Naive B cell (primary cell): ENCODE measurements at regions not wholly inside any gene's neighbourhood (a gene's known extent, or its start where the extent isn't known, plus 50 kb on each side); places are given as distances from the start of the nearest gene placed in this dataset.
A peak's percentile ranks its signal among the peaks of the same experiment; 100 is the strongest.
"Not testable (repeated sequence)": the region's sequence is repeated elsewhere in the genome, so short reads cannot be mapped to it uniquely, and the experiment has no call there.

ENCODE experiments used
- ATAC-seq, 2 donors: fragments of 150-1000 bp; cut with Tn5 transposase; 2 replicates each; pipeline ENCODE4 v1.10.0; 2021; ENCODE audit warnings: low read depth in 2 of 2, mild to moderate bottlenecking in 2 of 2, moderate library complexity in 2 of 2
- DNase-seq: peaks from one replicate; pipeline ENCODE4 v3.0.0; 2022
- H3K27ac Mint-ChIP-seq, 6 donors: one replicate each; pipeline ENCODE4 v1.8.0; 2020 to 2022; ENCODE audit warnings: mild to moderate bottlenecking in 6 of 6, mixed read lengths in 6 of 6, moderate library complexity in 5 of 6, inconsistent platforms in 2 of 6
- H3K27me3 Mint-ChIP-seq, 3 donors: one replicate each; pipeline ENCODE4 v1.8.0; 2021 to 2022; ENCODE audit warnings: mixed read lengths in 3 of 3, mild to moderate bottlenecking in 1 of 3
- H3K36me3 Mint-ChIP-seq, 2 donors: one replicate each; pipeline ENCODE4 v1.8.0; 2020 to 2022; ENCODE audit warnings: mixed read lengths in 2 of 2, inconsistent platforms in 1 of 2, mild to moderate bottlenecking in 1 of 2
- H3K4me1 Mint-ChIP-seq, 3 donors: one replicate each; pipeline ENCODE4 v1.8.0; 2020 to 2022; ENCODE audit warnings: mixed read lengths in 3 of 3, inconsistent platforms in 1 of 3, mild to moderate bottlenecking in 1 of 3, moderate library complexity in 1 of 3
- H3K4me3 Mint-ChIP-seq, 8 donors: one replicate each; pipeline ENCODE4 v1.8.0; 2020 to 2022; ENCODE audit warnings: mild to moderate bottlenecking in 8 of 8, mixed read lengths in 8 of 8, moderate library complexity in 8 of 8, inconsistent platforms in 2 of 8
- H3K9me3 Mint-ChIP-seq, 7 donors: one replicate each; pipeline ENCODE4 v1.8.0; 2020 to 2022; ENCODE audit warnings: mixed read lengths in 7 of 7, mild to moderate bottlenecking in 5 of 7, inconsistent platforms in 2 of 7, moderate library complexity in 1 of 7

GRCh38 chr2:191500566-191500883 lies 177.4 kb upstream of the NABP1 start:
- peak overlapping the region in 1 of 6 donors; percentile 38 for H3K27ac Mint-ChIP-seq
- H3K27me3 Mint-ChIP-seq, result peaks cover 0 to 15% (median 0%) of the 10 kb centered on the region in 3 donors
- H3K4me1 Mint-ChIP-seq, result no peaks in the 10 kb centered on the region
- no peak overlapping the region for H3K4me3 Mint-ChIP-seq
- H3K9me3 Mint-ChIP-seq, result no peaks in the 10 kb centered on the region
- no peaks in the 10 kb centered on the region for H3K36me3 Mint-ChIP-seq
- DNase-seq (no peak), ATAC-seq (no peak)

DNA sequence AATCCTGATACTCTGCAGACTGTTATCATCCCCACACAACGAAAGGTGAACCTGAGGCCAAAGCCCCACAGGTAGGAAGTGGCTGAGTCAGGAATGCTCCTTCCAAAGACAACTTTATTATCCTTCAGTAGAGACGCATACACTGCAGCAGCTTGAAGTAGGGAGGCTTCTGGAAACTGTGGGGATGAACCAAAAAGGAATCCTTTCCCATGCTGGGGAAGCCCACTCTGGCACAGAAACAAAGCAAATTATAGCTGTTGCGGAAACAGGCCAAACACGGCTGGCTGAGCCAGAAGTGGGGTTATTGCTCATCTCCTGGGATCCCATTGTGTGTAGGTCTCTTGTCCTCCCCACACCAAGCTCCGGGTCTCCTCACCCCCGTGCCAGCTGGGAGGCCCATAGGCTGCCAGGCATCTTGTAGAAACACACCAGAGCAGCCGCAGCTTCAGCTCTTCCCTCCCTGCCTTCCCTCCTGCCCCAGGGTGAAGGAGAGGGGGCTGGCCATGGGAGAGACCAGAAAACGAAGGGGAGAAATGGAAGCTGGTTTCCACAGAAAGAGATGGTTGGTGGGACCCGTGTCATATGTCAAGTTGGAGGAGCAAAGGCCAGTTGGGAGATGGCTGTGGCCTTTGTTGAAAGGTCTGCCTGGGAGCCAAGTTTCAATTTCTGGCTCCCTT lies 176.9 kb upstream of the NABP1 start:
- no peak for ATAC-seq
- peaks cover 0 to 15% (median 0%) of the 10 kb centered on the region in 3 donors for H3K27me3 Mint-ChIP-seq

GRCh38 chr2:191501561-191502168 lies 176.3 kb upstream of the NABP1 start:
- Mint-ChIP-seq H3K27me3 (peaks cover 0 to 14% (median 0%) of the 10 kb centered on the region in 3 donors), H3K36me3 (no peaks in the 10 kb centered on the region)
- DNase-seq, result no peak

More for the DNA sequence above, 176.9 kb upstream of the NABP1 start:
- DNase-seq, result no peak
- H3K27ac Mint-ChIP-seq, result no peak overlapping the region
- no peaks in the 10 kb centered on the region for H3K9me3 Mint-ChIP-seq
- no peaks in the 10 kb centered on the region for H3K36me3 Mint-ChIP-seq
- no peaks in the 10 kb centered on the region for H3K4me1 Mint-ChIP-seq
- no peak overlapping the region for H3K4me3 Mint-ChIP-seq

DNA sequence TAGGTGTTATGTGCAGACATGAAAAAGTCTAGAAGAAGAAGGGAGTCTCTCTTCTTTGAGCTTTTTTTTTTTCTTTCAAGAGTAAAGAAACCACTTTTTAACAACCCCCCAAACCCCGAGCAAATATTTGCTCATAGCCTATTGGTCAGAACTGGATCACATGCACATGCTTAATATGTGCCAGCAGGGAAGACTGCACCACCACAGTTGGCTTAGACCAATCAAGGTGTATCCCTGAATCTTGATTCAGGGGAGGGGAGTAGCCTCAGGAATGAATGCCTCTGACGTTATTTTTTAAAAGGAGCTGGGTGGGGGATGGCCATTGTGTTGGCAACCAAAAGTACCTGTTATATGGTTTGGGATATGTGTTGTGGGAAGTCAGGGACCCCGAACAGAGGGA lies 171.4 kb upstream of the NABP1 start:
- ATAC-seq, result no peak
- peaks cover 0 to 9% (median 5%) of the 10 kb centered on the region in 3 donors for H3K27me3 Mint-ChIP-seq
- H3K27ac Mint-ChIP-seq, result no peak overlapping the region
- peaks cover 0 to 4% of the 10 kb centered on the region in 2 donors for H3K36me3 Mint-ChIP-seq
- no peak for DNase-seq
- H3K4me3 Mint-ChIP-seq, result no peak overlapping the region
- no peaks in the 10 kb centered on the region for H3K4me1 Mint-ChIP-seq
- H3K9me3 Mint-ChIP-seq, result peaks cover 0 to 17% (median 7%) of the 10 kb centered on the region in 7 donors

More at GRCh38 chr2:191501561-191502168, 176.3 kb upstream of the NABP1 start:
- Mint-ChIP-seq H3K27ac (no peak overlapping the region), H3K4me1 (no peaks in the 10 kb centered on the region), H3K4me3 (no peak overlapping the region), H3K9me3 (peaks cover 0 to 3% (median 0%) of the 10 kb centered on the region in 7 donors)
- no peak for ATAC-seq

DNA sequence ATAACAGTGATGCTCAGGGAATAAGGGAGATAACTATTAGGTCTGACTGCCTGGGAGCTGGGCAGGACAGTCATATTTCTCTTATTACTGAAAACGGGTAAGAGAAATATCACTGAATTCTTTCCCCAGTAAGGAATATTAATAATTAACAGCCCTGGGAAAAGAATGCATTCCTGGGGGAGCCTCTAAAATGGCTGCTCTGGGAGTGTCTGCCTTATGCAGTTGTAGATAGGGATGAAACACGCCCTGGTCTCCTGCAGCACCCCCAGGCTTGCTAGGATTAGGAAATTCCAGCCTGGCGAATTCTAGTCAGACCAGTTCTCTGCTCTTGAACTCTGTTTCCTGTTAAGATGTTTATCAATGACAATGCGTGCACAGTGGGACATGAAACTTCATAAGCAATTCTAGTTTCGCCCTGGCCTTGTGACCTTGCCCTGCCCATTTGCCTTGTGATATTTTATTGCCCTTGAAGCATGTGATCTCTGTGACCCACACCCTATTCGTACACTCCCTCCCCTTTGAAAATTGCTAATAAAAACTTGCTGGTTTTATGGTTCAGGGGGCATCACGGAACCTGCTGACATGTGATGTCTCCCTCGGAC lies 170.6 kb upstream of the NABP1 start:
- peaks cover 0 to 17% (median 7%) of the 10 kb centered on the region in 7 donors for H3K9me3 Mint-ChIP-seq
- not testable (repeated sequence) for H3K4me1 Mint-ChIP-seq, H3K4me3 Mint-ChIP-seq, H3K27me3 Mint-ChIP-seq, DNase-seq, H3K27ac Mint-ChIP-seq, H3K36me3 Mint-ChIP-seq, ATAC-seq

GRCh38 chr2:191508738-191509137 lies 169.2 kb upstream of the NABP1 start:
- no peak overlapping the region for H3K4me3 Mint-ChIP-seq
- DNase-seq, result no peak
- H3K27me3 Mint-ChIP-seq, result peaks cover 0 to 8% (median 5%) of the 10 kb centered on the region in 3 donors
- H3K9me3 Mint-ChIP-seq, result peaks cover 0 to 17% (median 7%) of the 10 kb centered on the region in 7 donors
- no peak for ATAC-seq
- no peak overlapping the region for H3K27ac Mint-ChIP-seq
- no peaks in the 10 kb centered on the region for H3K4me1 Mint-ChIP-seq
- peaks cover 0 to 4% of the 10 kb centered on the region in 2 donors for H3K36me3 Mint-ChIP-seq

GRCh38 chr2:191512216-191512835 lies 165.6 kb upstream of the NABP1 start:
- ATAC-seq (no peak), DNase-seq (no peak)
- Mint-ChIP-seq H3K4me3 (no peak overlapping the region), H3K9me3 (peaks cover 0 to 8% (median 6%) of the 10 kb centered on the region in 7 donors), H3K27ac (no peak overlapping the region), H3K27me3 (peaks cover 0 to 6% (median 3%) of the 10 kb centered on the region in 3 donors), H3K4me1 (no peaks in the 10 kb centered on the region), H3K36me3 (peaks cover 0 to 4% of the 10 kb centered on the region in 2 donors)

GRCh38 chr2:191512874-191513273 lies 165.1 kb upstream of the NABP1 start:
- ATAC-seq (no peak), DNase-seq (no peak)
- Mint-ChIP-seq H3K36me3 (peaks cover 0 to under 1% of the 10 kb centered on the region in 2 donors), H3K4me1 (no peaks in the 10 kb centered on the region), H3K9me3 (peaks cover 0 to 2% (median under 1%) of the 10 kb centered on the region in 7 donors), H3K27me3 (peaks cover 0 to 5% (median 3%) of the 10 kb centered on the region in 3 donors), H3K27ac (no peak overlapping the region), H3K4me3 (no peak overlapping the region)

- no peaks in the 10 kb centered on the region for H3K36me3 Mint-ChIP-seq
- peak overlapping the region in 1 of 6 donors; percentile 11 for H3K27ac Mint-ChIP-seq
- no peak for ATAC-seq
- no peaks in the 10 kb centered on the region for H3K4me1 Mint-ChIP-seq
- no peak for DNase-seq
- no peak overlapping the region for H3K4me3 Mint-ChIP-seq
- H3K9me3 Mint-ChIP-seq, result peaks cover 0 to 3% (median 0%) of the 10 kb centered on the region in 7 donors
- peaks cover 3 to 8% (median 4%) of the 10 kb centered on the region in 3 donors for H3K27me3 Mint-ChIP-seq
Measured at GRCh38 chr2:191514613-191515012, 163.3 kb upstream of the NABP1 start.

- DNase-seq (no peak), ATAC-seq (no peak)
- no peak overlapping the region for H3K27ac Mint-ChIP-seq
- H3K4me1 Mint-ChIP-seq, result no peaks in the 10 kb centered on the region
- H3K9me3 Mint-ChIP-seq, result peaks cover 0 to 3% (median 0%) of the 10 kb centered on the region in 7 donors
- H3K36me3 Mint-ChIP-seq, result no peaks in the 10 kb centered on the region
- H3K4me3 Mint-ChIP-seq, result no peak overlapping the region
- peaks cover 3 to 11% (median 10%) of the 10 kb centered on the region in 3 donors for H3K27me3 Mint-ChIP-seq
Measured at GRCh38 chr2:191515551-191515950, 162.4 kb upstream of the NABP1 start.

GRCh38 chr2:191516260-191516659 lies 161.7 kb upstream of the NABP1 start:
- Mint-ChIP-seq H3K4me1 (no peaks in the 10 kb centered on the region), H3K27ac (no peak overlapping the region), H3K27me3 (peaks cover 3 to 11% (median 10%) of the 10 kb centered on the region in 3 donors), H3K36me3 (no peaks in the 10 kb centered on the region), H3K9me3 (peaks cover 0 to 3% (median 0%) of the 10 kb centered on the region in 7 donors), H3K4me3 (peak overlapping the region in 1 of 8 donors; percentile 56)
- no peak for DNase-seq
- no peak for ATAC-seq

DNA sequence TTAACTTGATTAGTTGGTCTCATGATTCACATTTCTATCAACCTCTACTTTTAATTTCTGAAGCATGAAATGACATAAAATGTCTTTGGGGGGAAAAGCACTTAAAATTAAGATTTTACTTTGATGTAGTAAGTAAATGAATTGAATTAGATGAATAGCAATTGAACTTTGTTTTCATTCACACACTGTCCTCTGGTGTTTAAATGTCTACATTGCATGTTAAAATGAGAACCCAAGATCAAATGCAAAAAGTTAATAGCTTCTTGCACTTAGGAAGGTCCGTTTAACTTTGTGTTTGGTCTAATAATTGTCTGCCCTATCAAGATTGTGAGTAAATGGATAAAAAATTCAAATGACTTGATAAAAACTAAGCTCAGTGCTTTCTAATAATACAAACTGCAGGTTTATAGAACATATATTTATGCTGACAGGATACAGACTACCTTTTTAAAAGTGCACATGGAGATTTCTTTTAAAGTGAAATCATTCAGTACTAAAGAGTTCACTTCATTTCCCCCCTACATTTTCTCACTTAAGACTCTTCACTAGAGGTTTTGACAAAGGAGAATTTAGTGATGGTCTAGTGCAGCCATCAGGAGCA lies 156.2 kb upstream of the NABP1 start:
- DNase-seq (peak; percentile 14), ATAC-seq (no peak)
- peaks cover 0 to 3% (median 0%) of the 10 kb centered on the region in 7 donors for H3K9me3 Mint-ChIP-seq
- H3K4me1 Mint-ChIP-seq, result no peaks in the 10 kb centered on the region
- H3K4me3 Mint-ChIP-seq, result no peak overlapping the region
- peaks cover 0 to 11% (median 10%) of the 10 kb centered on the region in 3 donors for H3K27me3 Mint-ChIP-seq
- H3K36me3 Mint-ChIP-seq, result no peaks in the 10 kb centered on the region
- no peak overlapping the region for H3K27ac Mint-ChIP-seq

DNA sequence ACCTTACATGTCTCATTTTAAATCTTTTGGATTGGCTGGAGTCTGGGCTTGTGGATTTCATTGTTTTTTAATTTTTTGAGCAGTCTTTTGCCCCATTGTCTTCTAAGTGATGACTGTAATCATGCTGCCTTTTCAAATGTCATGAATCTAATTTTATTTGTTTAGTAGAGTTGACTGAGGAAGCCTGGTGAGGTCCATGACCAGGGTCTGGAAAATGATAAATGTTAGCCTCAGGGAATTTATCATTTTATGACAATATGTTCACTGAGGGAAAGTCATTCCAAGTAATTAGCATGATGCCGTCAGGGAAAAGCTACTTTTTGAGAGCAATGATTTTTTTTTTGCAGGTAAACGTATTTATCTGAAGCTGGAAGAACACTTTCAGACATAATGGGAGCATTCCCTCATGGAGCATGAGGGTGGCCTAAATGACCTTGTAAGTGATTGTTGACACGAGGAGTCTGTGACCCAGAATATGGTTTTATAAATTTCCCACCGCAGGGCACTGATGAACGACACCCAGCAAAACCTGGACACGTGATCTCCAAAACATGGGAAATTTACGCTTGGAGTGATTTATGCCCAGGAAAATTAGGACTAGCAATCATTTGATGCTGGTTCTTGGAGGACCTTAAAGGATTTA lies 155.3 kb upstream of the NABP1 start:
- Mint-ChIP-seq H3K4me3 (no peak overlapping the region), H3K27me3 (peaks cover 0 to 10% (median 8%) of the 10 kb centered on the region in 3 donors), H3K36me3 (no peaks in the 10 kb centered on the region), H3K9me3 (peaks cover 0 to 3% (median 0%) of the 10 kb centered on the region in 7 donors), H3K27ac (peak overlapping the region in 1 of 6 donors; percentile 23), H3K4me1 (no peaks in the 10 kb centered on the region)
- ATAC-seq (no peak), DNase-seq (no peak)
